IPS DF 19.7 (cell line): ENCODE measurements at regions not wholly inside any gene's neighbourhood (a gene's known extent, or its start where the extent isn't known, plus 50 kb on each side); places are given as distances from the start of the nearest gene placed in this dataset.
"Not testable (repeated sequence)": the region's sequence is repeated elsewhere in the genome, so short reads cannot be mapped to it uniquely, and the experiment has no call there.

Experiments used
- DNase-seq: peaks from one replicate; pipeline ENCODE4 v3.0.0-alpha.2; 2013; ENCODE audit warnings: low read depth, low spot score

DNA sequence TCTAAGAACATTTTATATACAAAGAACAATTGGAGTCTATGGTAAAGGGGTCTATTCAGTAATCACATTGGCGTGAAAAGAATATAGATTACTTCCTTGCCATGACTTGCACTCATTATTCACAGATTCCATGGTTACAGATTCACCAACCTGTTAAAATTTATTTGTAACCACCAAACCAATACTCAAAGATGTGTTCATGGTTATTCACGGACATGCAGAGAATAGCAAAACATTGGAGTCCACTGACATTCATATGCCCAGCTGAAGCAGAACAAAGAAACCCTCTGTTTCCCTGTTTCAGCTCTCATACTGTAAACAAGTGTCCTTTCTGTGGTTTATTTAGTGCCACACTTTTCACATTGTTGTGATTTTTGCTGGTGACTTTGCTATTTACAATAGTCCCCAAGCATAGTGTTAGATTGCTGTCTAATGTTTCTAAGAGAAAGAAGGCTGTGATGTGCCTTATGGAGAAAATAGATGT, 185.8 kb upstream of the TTC14 start:
- DNase-seq = no peak

GRCh38 chr3:180417241-180417640, 184.7 kb upstream of the TTC14 start:
- DNase-seq = no peak

DNA sequence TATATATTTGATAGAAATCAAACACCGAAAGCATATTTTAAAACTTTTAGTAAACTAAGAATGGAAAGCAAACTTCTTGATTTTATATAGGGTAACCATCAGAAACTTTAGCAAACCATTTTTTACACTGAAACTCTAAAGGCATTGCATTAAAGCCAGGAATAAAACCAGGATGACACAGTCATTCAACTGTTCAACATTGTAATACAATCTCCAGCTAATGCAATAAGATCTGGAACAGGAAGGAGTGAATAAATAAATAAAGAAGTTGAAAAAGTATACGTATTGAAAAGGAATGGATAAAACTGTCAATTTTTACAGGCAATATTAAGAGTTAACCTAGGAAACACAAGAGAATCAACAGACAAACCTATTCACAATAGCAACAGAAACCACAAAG, 181.9 kb upstream of the TTC14 start:
- DNase-seq = no peak

- DNase-seq = no peak
Observed at GRCh38 chr3:180420804-180421203, 181.2 kb upstream of the TTC14 start.

GRCh38 chr3:180421221-180421620, 180.7 kb upstream of the TTC14 start:
- no peak for DNase-seq

DNA sequence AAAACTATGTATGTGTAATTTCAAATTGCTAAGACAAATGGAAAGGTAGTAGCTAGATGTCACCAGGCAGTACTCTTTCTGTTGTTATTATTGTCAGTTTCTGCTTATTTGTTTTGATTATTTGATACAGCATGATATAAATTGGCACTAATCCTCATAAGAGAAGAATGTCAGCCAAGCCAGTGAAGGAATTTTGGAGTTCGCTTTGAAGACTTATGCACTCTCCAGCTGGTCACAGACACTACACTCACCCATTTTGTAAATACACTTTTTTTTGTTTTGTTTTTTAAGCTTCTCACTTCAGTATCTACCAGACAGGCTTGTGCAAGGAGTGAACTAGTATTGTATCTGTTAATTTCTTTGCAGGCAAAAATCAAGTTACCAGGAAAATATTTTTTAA, 180.2 kb upstream of the TTC14 start:
- no peak for DNase-seq

GRCh38 chr3:180424305-180424704, 177.7 kb upstream of the TTC14 start:
- not testable (repeated sequence) for DNase-seq

DNA sequence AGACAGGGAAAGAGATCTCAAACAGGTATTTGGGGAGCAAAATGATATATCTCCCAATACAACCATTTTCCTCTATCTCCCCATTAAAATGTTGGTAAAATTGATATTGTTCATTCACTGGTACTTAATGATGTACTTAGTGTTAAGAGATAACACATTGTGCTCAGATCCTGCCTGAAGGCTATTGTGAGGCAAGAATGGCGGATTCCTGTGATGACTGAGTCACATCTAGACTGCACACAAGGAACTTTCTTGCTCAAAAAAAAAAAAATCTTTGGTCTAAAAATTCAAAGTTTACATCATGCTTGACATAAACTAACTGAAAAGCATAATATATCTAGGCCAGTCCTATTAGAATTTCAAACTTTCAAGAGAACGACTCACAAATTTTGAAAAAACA, 171.1 kb upstream of the TTC14 start:
- no peak for DNase-seq

DNA sequence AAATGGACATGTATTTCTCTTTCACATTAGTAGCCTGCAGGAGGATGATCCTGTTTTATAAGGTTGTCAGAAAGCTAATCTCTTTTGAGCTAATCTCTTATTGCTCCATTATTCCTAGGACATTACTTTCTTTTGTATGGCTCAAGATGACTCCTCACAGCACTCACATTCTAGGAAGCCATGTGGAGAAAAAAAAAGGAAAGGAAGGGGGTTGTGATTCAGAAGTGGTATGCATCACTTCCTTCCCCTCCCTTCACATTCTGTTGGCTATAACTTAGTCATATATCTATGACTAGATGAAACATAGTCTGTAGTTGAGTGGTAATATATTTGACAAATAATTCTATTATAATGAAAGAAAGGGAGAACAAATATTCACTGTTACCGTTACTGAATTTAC, 168.8 kb upstream of the TTC14 start:
- DNase-seq = no peak

GRCh38 chr3:180447136-180447535, 154.8 kb upstream of the TTC14 start:
- no peak for DNase-seq

GRCh38 chr3:180448407-180448806, 153.6 kb upstream of the TTC14 start:
- not testable (repeated sequence) for DNase-seq

- no peak for DNase-seq
Observed at GRCh38 chr3:180457225-180457624, 144.7 kb upstream of the TTC14 start.

- DNase-seq = no peak
Observed at GRCh38 chr3:180466401-180467011, 135.5 kb upstream of the TTC14 start.

GRCh38 chr3:180467177-180467576, 134.8 kb upstream of the TTC14 start:
- DNase-seq = no peak

DNA sequence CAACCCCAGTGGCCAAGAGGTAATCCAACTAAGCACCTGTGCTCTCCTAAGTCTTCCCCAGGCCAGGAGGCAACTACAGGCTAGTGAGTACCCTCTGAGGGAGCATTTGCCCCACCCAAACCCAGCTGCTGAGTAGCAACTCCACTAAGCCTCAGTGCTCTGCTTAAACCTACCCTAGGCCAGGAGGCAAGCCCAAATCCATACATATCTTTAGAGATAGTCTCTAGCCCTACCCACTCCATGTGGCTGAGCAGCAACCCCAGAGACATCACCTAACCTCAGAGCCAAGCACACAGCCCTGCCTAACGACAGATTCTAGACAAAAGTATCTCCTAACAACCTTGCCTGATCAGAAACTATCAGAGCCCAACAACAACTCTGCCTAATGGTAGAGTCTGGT, 132.8 kb upstream of the TTC14 start:
- DNase-seq = no peak

- DNase-seq = no peak
Observed at GRCh38 chr3:180478695-180479094, 123.3 kb upstream of the TTC14 start.

- DNase-seq = no peak
Observed at GRCh38 chr3:180492047-180492446, 109.9 kb upstream of the TTC14 start.

GRCh38 chr3:180496995-180497394, 105.0 kb upstream of the TTC14 start:
- DNase-seq = no peak

- DNase-seq = no peak
Observed at GRCh38 chr3:180516368-180516767, 85.6 kb upstream of the TTC14 start.

GRCh38 chr3:180523040-180523439, 78.9 kb upstream of the TTC14 start:
- DNase-seq = no peak

- DNase-seq = no peak
Observed at GRCh38 chr3:180528843-180529242, 73.1 kb upstream of the TTC14 start.

DNA sequence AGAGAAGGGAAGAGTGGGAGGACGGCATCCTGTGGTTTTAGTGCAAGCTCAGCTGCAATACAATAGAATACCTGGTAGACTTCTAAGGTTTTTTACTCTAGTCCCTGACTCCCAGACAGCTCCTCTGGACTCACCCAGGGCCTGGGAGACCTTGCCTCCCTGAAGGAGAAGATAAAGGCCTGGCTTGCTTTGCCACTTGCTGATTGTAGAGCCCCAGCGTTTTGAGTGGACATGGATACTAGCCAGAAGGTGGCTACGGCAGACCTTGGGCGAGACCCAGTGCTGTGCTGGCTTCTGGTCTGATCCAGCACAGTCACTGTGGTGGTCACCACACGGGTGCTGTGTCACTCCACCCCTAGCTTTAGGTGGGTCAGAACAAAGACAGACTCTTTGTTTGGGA, 72.2 kb upstream of the TTC14 start:
- no peak for DNase-seq

DNA sequence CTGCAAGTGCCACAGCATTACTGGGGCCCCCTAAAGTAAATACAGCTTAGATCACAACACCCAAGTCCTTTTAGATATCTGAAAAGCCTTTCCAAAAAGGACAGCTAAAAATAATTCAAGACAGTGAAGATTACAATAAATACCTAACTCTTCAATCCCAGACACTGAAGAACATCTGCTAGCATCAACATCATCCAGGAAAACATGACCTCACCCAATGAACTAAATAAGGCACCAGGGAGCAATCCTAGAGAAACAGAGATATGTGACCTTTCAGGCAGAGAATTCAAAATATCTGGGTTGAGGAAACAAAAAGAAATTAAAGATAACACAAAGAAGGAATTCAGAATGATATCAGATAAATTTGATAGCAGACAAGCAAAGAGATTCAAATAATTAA, 71.7 kb upstream of the TTC14 start:
- DNase-seq = no peak
